ENCODE measurements at regions not wholly inside any gene's neighbourhood (a gene's known extent, or its start where the extent isn't known, plus 50 kb on each side); places are given as distances from the start of the nearest gene placed in this dataset.

DNA sequence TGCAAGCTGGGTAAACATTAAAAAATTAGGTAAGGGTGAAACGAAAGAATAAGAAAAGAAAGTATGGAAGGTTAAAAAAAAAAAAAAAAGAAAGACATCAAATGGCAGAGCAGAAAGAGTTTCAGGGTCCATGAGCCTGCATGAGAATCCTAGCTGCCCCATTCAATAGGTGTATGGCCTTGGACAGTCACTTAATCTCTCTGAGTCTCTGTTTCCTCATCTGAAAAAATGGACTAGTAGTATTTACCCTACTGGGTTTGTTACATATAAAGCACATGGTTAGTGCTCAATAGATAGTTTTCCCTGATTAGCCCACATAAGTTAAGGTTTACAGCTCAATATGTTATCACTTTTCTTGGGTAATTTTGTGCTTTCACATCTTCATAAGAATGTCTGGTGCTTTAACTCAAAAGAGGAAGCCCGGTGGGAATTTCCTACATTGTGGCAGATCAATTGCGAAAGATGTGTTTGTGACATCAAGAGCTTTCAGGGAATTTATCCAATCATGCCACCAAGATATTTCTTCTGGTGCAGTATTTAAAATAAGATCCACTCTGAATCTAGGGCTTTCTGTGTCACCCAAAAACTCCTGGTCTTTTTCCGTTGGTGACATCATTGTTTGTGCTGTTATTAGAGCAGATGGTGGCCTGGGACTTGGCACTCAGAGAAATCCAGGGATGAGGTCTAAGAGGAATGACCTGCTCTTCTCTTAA, 57.2 kb upstream of the UBE2E1 start:
- peak; percentile 70 for DNase-seq

DNA sequence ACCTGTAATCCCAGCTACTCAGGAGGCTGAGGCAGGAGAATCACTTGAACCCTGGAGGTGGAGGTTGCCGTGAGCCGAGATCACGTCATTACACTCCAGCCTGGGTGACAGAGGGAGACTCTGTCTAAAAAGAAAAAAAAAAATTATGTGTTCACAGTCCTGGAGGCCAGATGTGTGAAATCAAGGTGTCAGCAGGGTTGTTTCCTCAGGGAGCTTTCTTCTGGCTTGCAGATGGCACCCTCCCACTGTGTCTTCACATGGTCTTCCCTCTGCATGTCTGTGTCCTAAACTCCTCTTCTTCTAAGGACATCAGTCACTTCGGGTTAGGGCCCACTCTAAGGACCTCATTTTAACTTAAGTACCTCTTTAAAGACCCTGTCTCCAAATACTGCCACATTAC, 56.1 kb upstream of the UBE2E1 start:
- no peak for DNase-seq

DNA sequence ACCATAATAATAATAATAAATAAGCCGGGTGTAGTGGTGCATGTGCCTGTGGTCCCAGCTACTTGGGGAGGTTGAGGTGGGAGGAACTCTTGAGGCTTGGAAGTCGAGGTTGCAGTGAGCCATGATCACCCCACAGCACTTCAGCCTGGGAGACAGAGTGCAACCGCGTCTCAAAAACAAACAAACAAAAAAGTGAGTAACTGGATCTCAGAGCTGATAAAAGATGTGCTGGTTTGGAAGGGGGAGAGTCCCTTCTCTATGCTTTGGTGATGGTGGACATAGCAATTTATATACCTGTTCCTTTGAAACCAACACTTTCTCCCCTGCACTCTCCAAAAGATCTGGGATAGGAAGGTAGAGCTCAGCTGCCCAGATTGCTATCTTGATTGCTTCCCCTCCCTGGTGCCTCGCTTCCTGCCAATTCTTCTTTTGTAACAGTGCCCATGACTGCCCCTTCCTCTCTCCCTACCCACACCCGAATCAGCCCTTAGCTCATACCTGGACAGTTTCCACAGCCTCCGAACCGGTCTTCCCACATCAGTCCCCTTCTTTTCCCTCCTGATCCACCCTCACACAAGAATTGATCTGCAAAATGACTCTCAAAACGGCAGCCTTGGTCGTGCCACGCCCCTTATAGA, 55.1 kb upstream of the UBE2E1 start:
- no peak for DNase-seq

DNA sequence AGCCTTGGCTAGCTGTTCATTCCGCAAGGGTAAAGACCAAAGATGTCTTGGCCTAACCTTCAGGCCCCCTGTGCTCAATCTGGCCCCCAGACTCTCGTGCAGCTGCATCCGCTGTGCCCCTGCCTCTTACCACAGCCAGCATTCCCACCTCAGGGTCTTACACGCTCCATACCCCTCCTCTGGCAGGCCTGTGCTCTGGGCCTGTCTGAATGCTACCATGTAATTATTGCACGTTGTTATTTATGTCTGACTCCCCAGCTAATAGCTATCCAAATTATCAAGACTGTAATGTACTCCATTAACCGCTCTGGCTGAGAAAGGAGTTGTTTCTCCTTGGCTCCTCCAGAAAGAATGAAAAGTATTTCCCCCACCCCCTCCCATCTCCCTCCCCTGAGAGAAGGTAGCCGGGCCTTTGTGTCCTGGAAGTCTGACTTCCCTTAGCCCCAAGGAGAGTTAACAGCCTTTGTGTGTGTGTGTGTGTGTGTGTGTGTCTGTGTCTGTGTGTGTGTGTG, 54.5 kb upstream of the UBE2E1 start:
- peak; percentile 67 for DNase-seq

DNA sequence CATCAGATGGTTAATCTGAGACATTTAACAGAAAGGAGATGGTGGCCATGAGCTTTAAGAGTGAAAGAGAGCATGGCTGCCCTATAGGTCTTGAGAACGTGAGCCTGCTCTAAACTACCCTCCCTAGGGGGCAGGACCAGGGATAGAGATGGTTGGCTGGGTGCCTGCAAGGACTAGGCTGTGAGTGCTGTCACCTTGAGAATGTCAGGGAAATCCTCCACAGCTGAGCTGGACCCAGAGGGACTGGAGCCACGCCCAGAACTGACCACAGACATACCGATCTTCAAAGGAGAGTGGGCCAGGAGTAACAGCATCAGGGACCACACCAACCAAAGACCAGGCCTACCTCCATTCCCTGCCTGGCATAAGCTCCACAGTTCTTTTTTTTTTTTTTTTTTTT, 53.6 kb upstream of the UBE2E1 start:
- DNase-seq: peak; percentile 25

DNA sequence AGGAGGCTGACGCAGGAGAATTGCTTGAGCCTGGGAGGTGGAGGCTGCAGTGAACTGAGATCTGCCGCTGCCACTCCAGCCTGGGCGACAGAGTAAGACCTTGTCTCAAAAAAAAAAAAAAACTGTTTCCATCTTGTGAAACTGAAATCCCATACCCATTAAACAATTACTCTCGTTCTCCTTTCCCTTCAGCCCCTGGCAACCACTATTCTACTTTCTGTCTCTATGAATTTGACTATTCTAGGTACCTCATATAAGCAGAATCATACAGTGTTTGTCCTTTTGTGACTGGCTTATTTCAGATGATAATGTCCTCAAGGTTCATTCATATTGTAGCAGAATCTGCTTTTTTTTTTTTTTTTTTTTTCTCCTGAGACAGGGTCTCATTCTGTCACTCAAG, 51.5 kb upstream of the UBE2E1 start:
- DNase-seq: no peak

All from fibroblast of skin of abdomen (primary cell).